Nephron (organoid): ENCODE measurements at regions not wholly inside any gene's neighbourhood (a gene's known extent, or its start where the extent isn't known, plus 50 kb on each side); places are given as distances from the start of the nearest gene placed in this dataset.

Experiments used
- H3K27ac Mint-ChIP-seq, 3 experiments: 2 replicates each; pipeline ENCODE4 v1.8.0; 2020; ENCODE audit warnings: mixed read lengths in 3 of 3, mild to moderate bottlenecking in 2 of 3, moderate library complexity in 1 of 3
- H3K27me3 Mint-ChIP-seq: 2 replicates; pipeline ENCODE4 v1.8.0; 2021; ENCODE audit warnings: low read depth, mild to moderate bottlenecking, moderate library complexity, mixed read lengths
- H3K36me3 Mint-ChIP-seq: 2 replicates; pipeline ENCODE4 v1.8.0; 2020; ENCODE audit warnings: low read depth, mixed read lengths
- H3K4me1 Mint-ChIP-seq: 2 replicates; pipeline ENCODE4 v1.8.0; 2020; ENCODE audit warnings: mixed read lengths
- H3K4me3 Mint-ChIP-seq, 3 experiments: 2 replicates each; pipeline ENCODE4 v1.8.0; 2020; ENCODE audit warnings: mild to moderate bottlenecking in 3 of 3, mixed read lengths in 3 of 3, moderate library complexity in 2 of 3
- H3K9me3 Mint-ChIP-seq: 2 replicates; pipeline ENCODE4 v1.8.0; 2020; ENCODE audit warnings: mixed read lengths
- CTCF ChIP-seq, 3 experiments: fragments of 200-600 bp; sonication (generic); IDR thresholded peaks; one replicate each; pipeline ENCODE4 v1.5.0; 2021; ENCODE audit warnings: antibody characterized with exemption in 3 of 3; ENCODE audit not compliant: unreplicated experiment in 3 of 3

- TF ChIP-seq CTCF (IDR thresholded peaks at IDR 0.05; ENCODE audit: unreplicated experiment in 3 of 3): no peak
- Mint-ChIP-seq H3K27me3 (no peaks in the 10 kb centered on the region), H3K36me3 (no peaks in the 10 kb centered on the region), H3K27ac (no peak overlapping the region), H3K4me3 (no peak overlapping the region), H3K9me3 (no peaks in the 10 kb centered on the region), H3K4me1 (peaks cover 28% of the 10 kb centered on the region)
Observed at GRCh38 chr5:143566139-143566538, 162.7 kb upstream of the NR3C1 start.

- Mint-ChIP-seq H3K27ac (no peak overlapping the region), H3K9me3 (no peaks in the 10 kb centered on the region)
- TF ChIP-seq CTCF (IDR thresholded peaks at IDR 0.05; ENCODE audit: unreplicated experiment in 3 of 3): no peak
Observed at GRCh38 chr5:143564417-143564816, 160.9 kb upstream of the NR3C1 start.

GRCh38 chr5:143562935-143563334, 159.4 kb upstream of the NR3C1 start:
- Mint-ChIP-seq H3K9me3 (no peaks in the 10 kb centered on the region), H3K36me3 (no peaks in the 10 kb centered on the region), H3K4me3 (no peak overlapping the region), H3K27me3 (no peaks in the 10 kb centered on the region), H3K27ac (peak overlapping the region in 2 of 3 experiments; percentile 53 to 69), H3K4me1 (peaks cover 12% of the 10 kb centered on the region)
- TF ChIP-seq CTCF (IDR thresholded peaks at IDR 0.05; ENCODE audit: unreplicated experiment in 3 of 3): no peak

More at GRCh38 chr5:143564417-143564816, 160.9 kb upstream of the NR3C1 start:
- H3K4me1 Mint-ChIP-seq: peaks cover 12% of the 10 kb centered on the region
- no peak overlapping the region for H3K4me3 Mint-ChIP-seq
- no peaks in the 10 kb centered on the region for H3K27me3 Mint-ChIP-seq
- H3K36me3 Mint-ChIP-seq: no peaks in the 10 kb centered on the region

- Mint-ChIP-seq H3K27me3 (no peaks in the 10 kb centered on the region), H3K4me1 (peaks cover 24% of the 10 kb centered on the region), H3K27ac (no peak overlapping the region), H3K4me3 (no peak overlapping the region), H3K9me3 (no peaks in the 10 kb centered on the region), H3K36me3 (no peaks in the 10 kb centered on the region)
- no peak for TF ChIP-seq CTCF (IDR thresholded peaks at IDR 0.05; ENCODE audit: unreplicated experiment in 3 of 3)
Observed at GRCh38 chr5:143561219-143561618, 157.7 kb upstream of the NR3C1 start.

GRCh38 chr5:143560378-143560777, 156.9 kb upstream of the NR3C1 start:
- no peak for TF ChIP-seq CTCF (IDR thresholded peaks at IDR 0.05; ENCODE audit: unreplicated experiment in 3 of 3)
- Mint-ChIP-seq H3K4me1 (peaks cover 24% of the 10 kb centered on the region), H3K9me3 (no peaks in the 10 kb centered on the region), H3K27ac (no peak overlapping the region), H3K27me3 (no peaks in the 10 kb centered on the region), H3K4me3 (no peak overlapping the region), H3K36me3 (no peaks in the 10 kb centered on the region)

GRCh38 chr5:143559586-143560109, 156.2 kb upstream of the NR3C1 start:
- peaks cover 24% of the 10 kb centered on the region for H3K4me1 Mint-ChIP-seq
- no peaks in the 10 kb centered on the region for H3K27me3 Mint-ChIP-seq
- H3K27ac Mint-ChIP-seq: no peak overlapping the region
- H3K9me3 Mint-ChIP-seq: no peaks in the 10 kb centered on the region
- TF ChIP-seq CTCF (IDR thresholded peaks at IDR 0.05; ENCODE audit: unreplicated experiment in 3 of 3): no peak
- H3K4me3 Mint-ChIP-seq: peak overlapping the region in 1 of 3 experiments; percentile 4
- H3K36me3 Mint-ChIP-seq: no peaks in the 10 kb centered on the region
